K562 (cell line): ENCODE measurements at regions not wholly inside any gene's neighbourhood (a gene's known extent, or its start where the extent isn't known, plus 50 kb on each side); places are given as distances from the start of the nearest gene placed in this dataset.

ENCODE experiments used
- CXXC5 ChIP-seq: fragments of 250-450 bp; sonication (Bioruptor Pico); IDR thresholded peaks from 2 replicates; pipeline ENCODE4 v1.8.0; 2022; ENCODE audit warnings: inconsistent platforms, mild to moderate bottlenecking, moderate library complexity
- GMEB1 ChIP-seq: fragments of 250-450 bp; sonication (Bioruptor Pico); IDR thresholded peaks from 2 replicates; pipeline ENCODE4 v1.4.0; 2020; ENCODE audit warnings: mild to moderate bottlenecking
- NFRKB ChIP-seq: fragments of 450-650 bp; IDR thresholded peaks from 2 replicates; pipeline ENCODE4 v1.6.1; 2016; ENCODE audit warnings: low read depth
- PATZ1 ChIP-seq: fragments of 250-450 bp; sonication (Bioruptor Pico); IDR thresholded peaks from 2 replicates; pipeline ENCODE4 v1.5.0; 2020; ENCODE audit warnings: mild to moderate bottlenecking, borderline replicate concordance
- SP1 ChIP-seq: sonication (generic); formaldehyde crosslinking; IDR thresholded peaks from 2 replicates; pipeline ENCODE4 v1.8.1; 2022; ENCODE audit warnings: mild to moderate bottlenecking, missing genetic modification reagents
- THAP12 ChIP-seq: fragments of 250-450 bp; sonication (Bioruptor Pico); IDR thresholded peaks from 2 replicates; pipeline ENCODE4 v1.9.0; 2021; ENCODE audit warnings: mild to moderate bottlenecking, inconsistent platforms

GRCh38 chr3:193911784-193912340 is 224.1 kb upstream of the HES1 start (continued):
- TF ChIP-seq GMEB1 (CRISPR knock-in tag) (0 out of 2 replicates have a peak, but pooled peaks have one; percentile 22), SP1 (0 out of 2 replicates have a peak, but pooled peaks have one; percentile 2), THAP12 (no peak), NFRKB (peak; percentile 58; the same call in 1 of the 2 replicates), CXXC5 (CRISPR knock-in tag) (no peak), PATZ1 (peak; percentile 39; the same call in 1 of the 2 replicates)
